HUES48 (cell line): ENCODE measurements at regions not wholly inside any gene's neighbourhood (a gene's known extent, or its start where the extent isn't known, plus 50 kb on each side); places are given as distances from the start of the nearest gene placed in this dataset.
A peak's percentile ranks its signal among the peaks of the same experiment; 100 is the strongest.

Source experiments
- H3K27ac ChIP-seq: one replicate; pipeline ENCODE4 v1.7.0; 2013; ENCODE audit warnings: low read depth, low read length, inconsistent platforms
- H3K27me3 ChIP-seq: 2 replicates; pipeline ENCODE4 v1.6.1; 2013; ENCODE audit warnings: mild to moderate bottlenecking, low read length; ENCODE audit not compliant: control insufficient read depth, insufficient read depth
- H3K36me3 ChIP-seq: 2 replicates; pipeline ENCODE4 v1.6.1; 2013; ENCODE audit warnings: low read length; ENCODE audit not compliant: control insufficient read depth, insufficient read depth
- H3K4me1 ChIP-seq: 2 replicates; pipeline ENCODE4 v1.6.1; 2013; ENCODE audit warnings: mild to moderate bottlenecking, low read length; ENCODE audit not compliant: control insufficient read depth, insufficient read depth
- H3K4me3 ChIP-seq: 2 replicates; pipeline ENCODE4 v1.5.1; 2013; ENCODE audit warnings: mild to moderate bottlenecking, low read depth, low read length
- H3K9ac ChIP-seq: 2 replicates; pipeline ENCODE4 v1.6.1; 2013; ENCODE audit warnings: mild to moderate bottlenecking, low read depth, low read length, moderate library complexity
- H3K9me3 ChIP-seq: 2 replicates; pipeline ENCODE4 v1.6.1; 2013; ENCODE audit warnings: low read length; ENCODE audit not compliant: control insufficient read depth, insufficient read depth

DNA sequence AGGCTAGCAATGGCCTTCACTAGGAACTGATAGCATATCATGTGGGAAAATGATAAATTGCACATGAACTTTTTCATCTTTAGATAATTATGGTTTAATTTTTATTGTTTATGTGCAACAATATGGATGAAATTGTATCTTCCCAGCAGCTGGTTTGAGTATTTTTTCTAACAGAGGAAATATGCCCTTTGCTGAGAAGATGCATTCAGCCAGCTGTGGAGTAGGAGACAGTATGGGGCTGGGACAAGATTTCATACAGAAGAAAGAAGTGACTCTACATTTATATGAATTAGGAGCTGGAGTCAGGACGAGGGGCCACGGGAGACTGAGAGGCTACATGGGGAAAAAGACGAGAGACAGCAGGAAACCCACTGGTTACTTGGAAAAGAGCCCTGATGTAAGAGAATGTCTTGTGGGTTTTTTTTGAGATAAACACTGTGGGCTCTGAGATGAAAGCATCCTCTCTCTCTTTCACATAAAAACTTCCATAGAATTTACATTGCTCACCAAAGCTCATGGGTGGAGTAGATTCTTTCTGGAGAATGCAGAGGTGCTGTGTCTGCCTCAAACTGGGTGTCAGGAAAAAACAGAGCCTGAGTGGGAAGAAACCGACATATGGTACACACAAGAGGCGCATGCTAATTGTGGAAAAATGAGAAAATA, 115.2 kb upstream of the PDZRN3 start:
- H3K27me3 ChIP-seq: no peaks in the 10 kb centered on the region
- H3K27ac ChIP-seq: no peak overlapping the region
- no peak overlapping the region for H3K9ac ChIP-seq
- H3K4me1 ChIP-seq: no peaks in the 10 kb centered on the region
- no peak overlapping the region for H3K4me3 ChIP-seq
- H3K36me3 ChIP-seq: no peaks in the 10 kb centered on the region
- no peaks in the 10 kb centered on the region for H3K9me3 ChIP-seq

DNA sequence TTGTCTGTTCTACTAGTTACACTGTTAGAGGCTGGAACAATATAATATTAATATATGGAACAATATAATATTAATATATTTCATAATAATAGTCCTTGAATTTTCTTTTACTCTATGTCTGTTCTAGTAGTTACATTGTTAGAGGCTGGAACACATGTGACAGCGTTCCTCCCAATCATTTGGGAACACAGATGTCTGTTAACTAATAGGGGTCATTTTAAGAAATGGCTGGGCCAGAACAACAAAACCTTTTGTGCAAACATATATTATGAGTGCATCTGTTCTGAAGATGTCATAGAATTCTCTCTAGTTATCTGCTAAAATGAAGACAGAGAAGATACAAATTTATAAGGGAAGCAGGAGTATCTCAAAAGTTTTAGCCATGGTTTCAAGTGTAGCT, 114.0 kb upstream of the PDZRN3 start:
- Histone ChIP-seq H3K27ac (no peak overlapping the region), H3K36me3 (no peaks in the 10 kb centered on the region), H3K9ac (no peak overlapping the region), H3K4me1 (peaks cover 5% of the 10 kb centered on the region; the same call in 1 of the 2 replicates), H3K27me3 (no peaks in the 10 kb centered on the region), H3K4me3 (no peak overlapping the region), H3K9me3 (no peaks in the 10 kb centered on the region)

DNA sequence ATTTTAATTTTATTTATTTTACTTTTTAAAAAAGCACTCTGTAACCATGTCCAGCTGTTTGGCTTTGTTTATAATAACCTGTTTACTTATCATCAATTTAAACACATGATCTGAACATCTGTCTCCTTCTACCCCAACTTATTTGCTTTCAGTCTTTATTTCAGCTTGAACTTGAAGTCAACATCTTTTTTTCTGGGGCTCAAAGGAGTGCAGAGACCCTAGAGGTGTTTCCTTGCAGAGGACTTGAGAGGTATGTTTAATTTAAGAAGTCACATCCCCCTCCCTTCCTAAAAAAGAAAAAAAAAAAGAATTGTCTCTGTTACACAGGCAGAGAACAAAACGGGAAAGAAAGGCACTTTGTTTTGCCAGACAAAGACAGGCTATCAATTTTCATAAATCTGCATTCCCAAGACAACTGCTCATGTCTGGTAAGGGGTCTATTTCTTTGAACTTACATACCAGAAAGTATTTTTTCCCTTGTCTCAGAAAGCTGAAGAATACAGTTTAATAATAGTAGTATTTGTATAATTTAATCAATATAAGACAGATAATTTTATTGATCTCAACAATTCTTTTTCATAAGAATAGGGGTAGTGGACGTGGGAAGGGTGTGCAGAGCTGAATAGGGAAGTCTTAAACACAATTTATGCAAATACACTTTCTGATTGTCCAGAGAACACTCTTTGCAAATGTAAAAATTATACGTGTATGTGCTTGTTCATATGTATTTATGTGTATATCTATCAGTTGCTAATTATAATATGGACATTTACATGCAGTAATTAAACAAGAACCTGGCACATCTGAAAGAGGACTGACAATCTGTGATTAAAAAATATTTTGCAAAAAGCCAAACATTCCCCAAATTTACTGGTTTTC, 109.7 kb upstream of the PDZRN3 start:
- H3K4me3 ChIP-seq: no peak overlapping the region
- no peaks in the 10 kb centered on the region for H3K9me3 ChIP-seq
- H3K36me3 ChIP-seq: no peaks in the 10 kb centered on the region
- H3K9ac ChIP-seq: no peak overlapping the region
- peaks cover 10% of the 10 kb centered on the region for H3K4me1 ChIP-seq
- H3K27me3 ChIP-seq: no peaks in the 10 kb centered on the region
- H3K27ac ChIP-seq: no peak overlapping the region

DNA sequence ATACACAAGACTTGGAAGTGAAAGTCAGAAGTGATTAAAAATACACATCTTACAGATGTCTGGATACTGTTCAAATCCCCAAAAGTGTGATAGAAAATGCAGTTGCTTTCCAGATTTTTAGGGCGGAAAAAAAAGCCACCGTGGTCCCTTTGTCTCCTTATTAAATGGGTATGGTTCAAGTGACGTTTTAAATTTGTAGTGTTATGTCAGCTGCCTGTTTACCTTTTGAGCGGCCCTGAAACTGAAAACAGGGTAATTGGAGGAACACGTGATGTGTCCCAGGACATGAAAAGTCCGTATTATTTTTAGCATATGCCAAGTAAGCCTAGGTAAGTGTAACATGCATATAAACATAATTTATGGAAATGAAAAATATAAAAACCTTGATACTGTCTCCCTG, 109.0 kb upstream of the PDZRN3 start:
- no peak overlapping the region for H3K9ac ChIP-seq
- H3K27me3 ChIP-seq: no peaks in the 10 kb centered on the region
- H3K36me3 ChIP-seq: no peaks in the 10 kb centered on the region
- no peaks in the 10 kb centered on the region for H3K9me3 ChIP-seq
- no peak overlapping the region for H3K4me3 ChIP-seq
- H3K27ac ChIP-seq: no peak overlapping the region
- H3K4me1 ChIP-seq: peaks cover 10% of the 10 kb centered on the region

DNA sequence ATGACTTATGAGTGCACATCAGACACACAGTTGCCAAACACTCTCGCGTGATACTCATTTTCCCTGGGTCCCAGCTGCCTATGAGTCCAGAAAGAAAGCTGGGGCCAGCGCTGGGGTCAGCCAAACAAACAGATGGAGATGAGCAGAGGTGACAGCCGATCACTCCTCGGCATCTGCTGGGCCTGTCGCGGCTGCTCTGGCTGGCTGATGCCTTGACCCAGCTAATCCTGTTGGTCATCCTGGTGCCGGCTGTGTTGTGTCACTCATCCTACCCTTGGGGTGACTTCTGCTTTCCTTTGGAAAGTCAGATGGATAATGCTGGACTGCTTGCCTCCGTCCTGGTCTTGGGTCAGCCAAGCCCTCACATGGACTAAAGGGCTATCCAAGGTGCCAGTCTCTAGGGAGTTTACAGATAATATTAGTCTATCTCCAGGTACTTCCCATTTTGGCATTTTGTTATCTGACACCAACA, 105.3 kb upstream of the PDZRN3 start:
- H3K9ac ChIP-seq: no peak overlapping the region
- H3K27me3 ChIP-seq: no peaks in the 10 kb centered on the region
- no peaks in the 10 kb centered on the region for H3K9me3 ChIP-seq
- H3K4me3 ChIP-seq: no peak overlapping the region
- H3K27ac ChIP-seq: peak overlapping the region; percentile 5
- H3K36me3 ChIP-seq: no peaks in the 10 kb centered on the region
- H3K4me1 ChIP-seq: peaks cover 24% of the 10 kb centered on the region

DNA sequence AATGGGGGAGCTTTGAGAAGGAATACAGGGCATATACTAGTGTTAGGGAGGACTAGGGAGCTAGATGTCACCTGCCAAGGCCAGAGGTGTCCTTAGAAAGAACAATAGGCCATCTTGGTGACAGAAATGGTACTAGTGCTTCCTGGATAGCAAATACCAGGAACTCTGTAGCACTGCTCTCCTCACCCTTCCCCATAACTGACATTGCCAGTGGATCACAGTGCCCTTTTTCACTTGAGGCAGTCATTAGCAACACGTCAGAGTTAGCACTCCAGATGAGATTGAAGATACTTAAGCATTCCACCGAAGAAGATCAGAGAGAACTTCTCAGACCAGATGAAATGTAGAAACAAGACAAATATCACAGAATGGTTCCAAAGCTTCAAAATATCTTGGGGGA, 103.1 kb upstream of the PDZRN3 start:
- 0 out of 2 replicates have a peak, but pooled peaks cover 2% of the 10 kb centered on the region for H3K9me3 ChIP-seq
- H3K4me3 ChIP-seq: no peak overlapping the region
- H3K4me1 ChIP-seq: peaks cover 19% of the 10 kb centered on the region
- no peaks in the 10 kb centered on the region for H3K27me3 ChIP-seq
- H3K36me3 ChIP-seq: no peaks in the 10 kb centered on the region
- H3K9ac ChIP-seq: no peak overlapping the region
- H3K27ac ChIP-seq: no peak overlapping the region

DNA sequence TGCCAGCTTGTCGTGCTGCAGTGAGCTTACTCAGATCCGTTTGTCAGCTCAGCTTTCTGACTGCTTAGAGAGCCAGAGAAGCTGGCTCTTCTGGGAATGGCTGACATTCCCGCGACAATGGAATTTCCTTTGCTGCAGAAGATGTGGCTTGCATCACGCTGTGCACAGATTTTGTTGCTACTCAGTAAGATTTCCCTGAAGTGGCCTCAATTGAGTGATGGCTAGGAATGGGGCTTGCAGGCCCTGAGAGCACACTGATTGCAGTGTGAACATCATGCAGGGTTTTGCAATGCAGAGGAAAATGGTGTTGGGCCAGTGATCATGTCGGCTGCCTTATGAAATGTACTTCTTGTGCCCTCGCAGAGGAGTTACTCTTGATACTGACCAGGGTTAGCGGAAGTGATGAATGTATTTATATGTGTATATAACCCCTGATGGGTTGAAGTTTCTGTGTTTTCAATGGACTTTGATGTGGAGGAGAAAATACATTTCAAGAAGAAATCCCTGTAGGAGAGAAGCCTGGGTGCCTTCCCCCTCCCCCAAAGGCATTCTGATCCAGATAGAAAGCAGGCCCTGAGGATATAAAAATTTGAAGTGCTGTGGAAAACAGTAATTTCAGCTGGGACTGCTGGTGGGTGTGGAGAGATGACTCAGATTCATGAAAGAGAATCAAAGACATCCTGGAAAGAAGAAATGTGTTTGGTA, 102.5 kb upstream of the PDZRN3 start:
- Histone ChIP-seq H3K27ac (peak overlapping the region; percentile 26), H3K36me3 (no peaks in the 10 kb centered on the region), H3K9me3 (0 out of 2 replicates have a peak, but pooled peaks cover 2% of the 10 kb centered on the region), H3K9ac (no peak overlapping the region; the same call in 1 of the 2 replicates), H3K27me3 (no peaks in the 10 kb centered on the region), H3K4me1 (peaks cover 19% of the 10 kb centered on the region), H3K4me3 (no peak overlapping the region)

DNA sequence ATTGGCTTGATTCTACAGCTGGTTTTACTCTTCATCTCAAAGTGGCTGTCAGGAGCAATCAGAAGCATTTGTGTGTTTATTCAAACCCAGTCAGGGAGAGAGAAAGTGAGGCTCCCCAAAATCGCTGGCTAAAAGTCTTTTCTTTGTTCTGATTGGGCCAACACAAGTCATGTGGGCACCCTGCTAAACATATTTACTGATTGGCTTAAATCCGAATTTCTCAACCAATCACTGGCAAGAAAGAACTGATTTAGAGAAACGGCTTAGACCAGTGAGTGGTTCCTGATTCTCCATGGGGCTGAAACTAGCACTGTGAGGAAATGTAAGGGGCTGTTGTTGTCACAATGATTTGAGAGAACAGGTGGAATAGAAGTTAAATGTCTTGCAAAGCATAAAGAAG, 98.9 kb upstream of the PDZRN3 start:
- no peak overlapping the region for H3K27ac ChIP-seq
- H3K27me3 ChIP-seq: no peaks in the 10 kb centered on the region
- 0 out of 2 replicates have a peak, but pooled peaks cover 2% of the 10 kb centered on the region for H3K9me3 ChIP-seq
- H3K36me3 ChIP-seq: no peaks in the 10 kb centered on the region
- no peak overlapping the region for H3K4me3 ChIP-seq
- H3K4me1 ChIP-seq: peaks cover 14% of the 10 kb centered on the region
- no peak overlapping the region for H3K9ac ChIP-seq

DNA sequence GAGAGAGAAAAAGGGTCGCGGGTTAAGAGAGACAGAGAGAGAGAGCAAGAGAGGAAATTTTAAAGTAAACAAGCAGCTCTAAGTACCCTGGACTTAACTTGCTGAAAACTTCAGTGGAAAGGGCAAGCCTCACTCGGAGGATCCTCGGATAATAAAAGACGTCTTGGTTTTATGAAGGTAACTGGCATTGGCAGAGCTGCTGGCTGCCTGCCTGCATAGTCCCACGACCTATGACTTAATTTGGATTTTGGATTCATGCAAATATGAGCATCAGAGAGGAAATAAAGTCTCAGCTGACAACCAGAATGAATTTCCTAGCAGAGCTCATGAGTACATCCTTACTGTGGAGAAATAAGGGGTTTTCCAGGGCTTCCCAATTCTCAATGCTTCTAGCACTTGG, 95.1 kb upstream of the PDZRN3 start:
- Histone ChIP-seq H3K27me3 (no peaks in the 10 kb centered on the region), H3K4me1 (no peaks in the 10 kb centered on the region), H3K9me3 (0 out of 2 replicates have a peak, but pooled peaks cover 2% of the 10 kb centered on the region), H3K27ac (no peak overlapping the region), H3K36me3 (no peaks in the 10 kb centered on the region), H3K4me3 (no peak overlapping the region), H3K9ac (no peak overlapping the region)

DNA sequence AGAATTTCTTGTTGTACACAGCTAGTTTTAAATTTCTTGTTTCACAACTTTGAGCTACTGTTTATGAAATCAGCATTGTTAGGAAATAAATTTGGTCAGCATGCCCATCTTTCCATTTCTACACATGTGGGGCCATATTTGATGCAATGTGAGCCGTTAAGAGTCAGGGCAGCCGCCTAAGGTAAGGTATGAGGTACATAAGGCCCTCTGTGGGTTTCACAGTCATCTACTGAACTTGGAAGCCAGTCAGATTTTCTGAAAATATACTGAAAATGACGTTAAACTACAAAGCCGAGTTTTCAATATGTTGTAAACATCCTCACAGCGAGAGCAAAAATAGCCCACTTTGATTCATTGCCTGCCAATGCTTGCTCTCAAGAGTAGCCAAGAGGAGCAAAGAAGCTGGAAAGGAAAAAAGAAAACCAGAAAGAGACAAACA, 94.7 kb upstream of the PDZRN3 start:
- Histone ChIP-seq H3K27ac (no peak overlapping the region), H3K4me1 (no peaks in the 10 kb centered on the region), H3K27me3 (no peaks in the 10 kb centered on the region), H3K9ac (no peak overlapping the region), H3K9me3 (0 out of 2 replicates have a peak, but pooled peaks cover 2% of the 10 kb centered on the region), H3K4me3 (no peak overlapping the region), H3K36me3 (no peaks in the 10 kb centered on the region)
